Tibial nerve (tissue), 4 donors: ENCODE measurements at regions not wholly inside any gene's neighbourhood (a gene's known extent, or its start where the extent isn't known, plus 50 kb on each side); places are given as distances from the start of the nearest gene placed in this dataset.

Experiments used
- EP300 ChIP-seq, 2 donors: sonication (generic); formaldehyde crosslinking; IDR thresholded peaks; one replicate each; pipeline ENCODE4 v1.6.1; 2017; ENCODE audit warnings: antibody characterized with exemption in 2 of 2, mild to moderate bottlenecking in 1 of 2
- POLR2A ChIP-seq, 2 donors: fragments of 450-650 bp; IDR thresholded peaks; one replicate each; pipeline ENCODE4 v1.6.1; 2017; ENCODE audit warnings: antibody characterized with exemption in 2 of 2, mild to moderate bottlenecking in 2 of 2, moderate library complexity in 2 of 2
- TF ChIP-seq, protein P1 (sequence below), 5 experiments: fragments of 200-600 bp in 3 of 5; fragments of 450-650 bp in 2 of 5; sonication (generic) in 3 of 5; IDR thresholded peaks; one replicate each; pipeline ENCODE4 v1.5.1; 2016 to 2019; ENCODE audit warnings: antibody characterized with exemption in 5 of 5, mild to moderate bottlenecking in 3 of 5, moderate library complexity in 2 of 5

- TF ChIP-seq EP300 (IDR thresholded peaks at IDR 0.05) (no peak), POLR2A (IDR thresholded peaks at IDR 0.05) (no peak)
- TF ChIP-seq, protein P1, sequence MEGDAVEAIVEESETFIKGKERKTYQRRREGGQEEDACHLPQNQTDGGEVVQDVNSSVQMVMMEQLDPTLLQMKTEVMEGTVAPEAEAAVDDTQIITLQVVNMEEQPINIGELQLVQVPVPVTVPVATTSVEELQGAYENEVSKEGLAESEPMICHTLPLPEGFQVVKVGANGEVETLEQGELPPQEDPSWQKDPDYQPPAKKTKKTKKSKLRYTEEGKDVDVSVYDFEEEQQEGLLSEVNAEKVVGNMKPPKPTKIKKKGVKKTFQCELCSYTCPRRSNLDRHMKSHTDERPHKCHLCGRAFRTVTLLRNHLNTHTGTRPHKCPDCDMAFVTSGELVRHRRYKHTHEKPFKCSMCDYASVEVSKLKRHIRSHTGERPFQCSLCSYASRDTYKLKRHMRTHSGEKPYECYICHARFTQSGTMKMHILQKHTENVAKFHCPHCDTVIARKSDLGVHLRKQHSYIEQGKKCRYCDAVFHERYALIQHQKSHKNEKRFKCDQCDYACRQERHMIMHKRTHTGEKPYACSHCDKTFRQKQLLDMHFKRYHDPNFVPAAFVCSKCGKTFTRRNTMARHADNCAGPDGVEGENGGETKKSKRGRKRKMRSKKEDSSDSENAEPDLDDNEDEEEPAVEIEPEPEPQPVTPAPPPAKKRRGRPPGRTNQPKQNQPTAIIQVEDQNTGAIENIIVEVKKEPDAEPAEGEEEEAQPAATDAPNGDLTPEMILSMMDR (IDR thresholded peaks at IDR 0.05): no peak
These were observed 60.9 kb upstream of the TSC22D2 start for GRCh38 chr3:150346981-150347863.
